Trophoblast cell (in vitro differentiated cells and primary cell): ENCODE measurements at regions not wholly inside any gene's neighbourhood (a gene's known extent, or its start where the extent isn't known, plus 50 kb on each side); places are given as distances from the start of the nearest gene placed in this dataset.

Experiments
- DNase-seq, 2 donors: peaks; one replicate each; pipeline ENCODE4 v3.0.0-alpha.2; 2016
- H2AFZ ChIP-seq: 2 replicates; pipeline ENCODE4 v1.6.1; 2013; ENCODE audit warnings: low read length, moderate library complexity, mild to moderate bottlenecking; ENCODE audit not compliant: insufficient read depth, poor library complexity
- H2AK5ac ChIP-seq: 2 replicates; pipeline ENCODE4 v1.6.1; 2013; ENCODE audit warnings: mild to moderate bottlenecking, low read length
- H2BK120ac ChIP-seq: 2 replicates; pipeline ENCODE4 v1.6.1; 2013; ENCODE audit warnings: low read length, mild to moderate bottlenecking, moderate library complexity; ENCODE audit not compliant: insufficient read depth, poor library complexity
- H2BK12ac ChIP-seq: 2 replicates; pipeline ENCODE4 v1.6.1; 2013; ENCODE audit warnings: mild to moderate bottlenecking, low read length, moderate library complexity
- H2BK5ac ChIP-seq: 2 replicates; pipeline ENCODE4 v1.6.1; 2013; ENCODE audit warnings: low read length, low read depth, moderate library complexity, mild to moderate bottlenecking; ENCODE audit not compliant: poor library complexity
- H3K14ac ChIP-seq: 2 replicates; pipeline ENCODE4 v1.6.1; 2013; ENCODE audit warnings: mild to moderate bottlenecking, low read length
- H3K18ac ChIP-seq: 2 replicates; pipeline ENCODE4 v1.6.1; 2013; ENCODE audit warnings: mild to moderate bottlenecking, low read length
- H3K23ac ChIP-seq: 2 replicates; pipeline ENCODE4 v1.6.1; 2013; ENCODE audit warnings: low read length
- H3K27ac ChIP-seq: 2 replicates; pipeline ENCODE4 v1.5.1; 2013; ENCODE audit warnings: low read depth, mild to moderate bottlenecking, inconsistent platforms, low read length, moderate library complexity
- H3K27me3 ChIP-seq: 2 replicates; pipeline ENCODE4 v1.6.1; 2013; ENCODE audit warnings: inconsistent platforms, mild to moderate bottlenecking, low read length, moderate library complexity; ENCODE audit not compliant: insufficient read depth
- H3K36me3 ChIP-seq, 2 experiments: 1 replicate in 1 of 2; 2 replicates in 1 of 2; pipeline ENCODE4 v1.6.1; 2013; ENCODE audit warnings: low read length in 2 of 2, mild to moderate bottlenecking in 2 of 2, moderate library complexity in 1 of 2; ENCODE audit not compliant: insufficient read depth in 2 of 2, control insufficient read depth in 1 of 2
- H3K4ac ChIP-seq: 2 replicates; pipeline ENCODE4 v1.6.1; 2013; ENCODE audit warnings: low read depth, mild to moderate bottlenecking, low read length, moderate library complexity
- H3K4me1 ChIP-seq, 2 experiments: 1 replicate in 1 of 2; 2 replicates in 1 of 2; pipeline ENCODE4 v1.6.1; 2013; ENCODE audit warnings: low read length in 2 of 2, mild to moderate bottlenecking in 2 of 2, moderate library complexity in 1 of 2; ENCODE audit not compliant: insufficient read depth in 2 of 2, control insufficient read depth in 1 of 2
- H3K4me2 ChIP-seq: 2 replicates; pipeline ENCODE4 v1.6.1; 2013; ENCODE audit warnings: inconsistent platforms, mild to moderate bottlenecking, low read length, moderate library complexity
- H3K4me3 ChIP-seq: 2 replicates; pipeline ENCODE4 v1.5.1; 2013; ENCODE audit warnings: mild to moderate bottlenecking, low read depth, low read length, inconsistent platforms
- H3K79me1 ChIP-seq: one replicate; pipeline ENCODE4 v1.6.1; 2013; ENCODE audit warnings: low read length
- H3K79me2 ChIP-seq: 2 replicates; pipeline ENCODE4 v1.6.1; 2013; ENCODE audit warnings: low read length, mild to moderate bottlenecking; ENCODE audit not compliant: control insufficient read depth, insufficient read depth, poor library complexity
- H3K9ac ChIP-seq: 2 replicates; pipeline ENCODE4 v1.6.1; 2013; ENCODE audit warnings: mild to moderate bottlenecking, low read length
- H3K9me3 ChIP-seq: 2 replicates; pipeline ENCODE4 v1.6.1; 2013; ENCODE audit warnings: low read depth, mild to moderate bottlenecking, control low read depth, inconsistent platforms, low read length; ENCODE audit not compliant: insufficient read depth
- H4K12ac ChIP-seq: 2 replicates; pipeline ENCODE4 v1.6.1; 2013; ENCODE audit warnings: low read depth, mild to moderate bottlenecking, low read length, moderate library complexity
- H4K8ac ChIP-seq: 2 replicates; pipeline ENCODE4 v1.6.1; 2013; ENCODE audit warnings: low read depth, mild to moderate bottlenecking, low read length, moderate library complexity
- H4K91ac ChIP-seq: one replicate; pipeline ENCODE4 v1.6.1; 2013; ENCODE audit warnings: low read depth, mild to moderate bottlenecking, low read length, moderate library complexity
- WGBS: extraction: QIAGEN DNeasy Blood & Tissue Kit; methylation state at CpG from one replicate; pipeline ENCODE4 v1.1.7; 2013; ENCODE audit warnings: missing lambda C conversion rate; ENCODE audit not compliant: insufficient read length, insufficient coverage; ENCODE audit errors: extremely low coverage; 5-methylcytosine and 5-hydroxymethylcytosine counted together

DNA sequence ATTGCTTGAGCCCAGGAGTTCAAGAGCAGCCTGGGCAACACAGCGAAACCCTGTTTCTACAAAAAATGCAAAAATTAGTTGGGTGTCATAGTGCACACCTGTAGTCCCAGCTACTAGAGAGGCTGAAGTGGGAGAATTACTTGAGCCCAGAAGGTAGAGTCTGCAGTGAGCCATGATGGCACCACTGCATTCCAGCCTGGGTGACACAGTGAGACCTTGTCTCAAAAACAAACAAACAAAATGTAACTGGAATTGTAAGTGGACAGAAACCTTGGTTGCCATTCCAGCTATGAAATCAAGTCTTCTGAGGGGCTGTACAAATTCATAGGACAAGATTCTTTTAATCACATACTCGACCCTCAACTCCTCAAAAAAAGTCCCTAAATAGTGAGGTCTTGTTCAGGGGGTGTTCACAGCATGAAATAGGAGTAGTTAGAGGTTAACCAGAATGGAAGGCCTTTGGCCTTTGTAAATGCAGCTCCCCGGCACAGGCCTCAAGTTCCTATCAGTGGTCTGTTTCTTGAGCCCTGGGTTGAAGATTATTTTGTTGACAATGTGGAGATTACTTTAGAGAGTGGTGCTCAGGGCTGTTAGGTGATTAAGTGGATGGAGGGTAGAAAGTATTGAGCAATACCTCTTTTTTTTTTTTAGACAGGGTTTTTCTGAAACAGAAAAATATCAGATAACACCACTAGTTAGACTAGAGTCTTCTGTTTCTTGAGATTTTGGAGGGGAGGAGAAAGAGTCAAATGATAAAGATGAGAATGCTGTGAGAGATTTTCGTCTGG is 138.7 kb upstream of the ZNF648 start:
- Histone ChIP-seq H3K36me3 (no peaks in the 10 kb centered on the region), H2AFZ (no peak overlapping the region), H2AK5ac (no peak overlapping the region), H4K8ac (no peak overlapping the region), H3K9me3 (no peaks in the 10 kb centered on the region), H3K4me3 (no peak overlapping the region), H3K27ac (no peak overlapping the region), H3K27me3 (no peaks in the 10 kb centered on the region), H4K91ac (no peak overlapping the region), H2BK12ac (no peak overlapping the region), H3K4ac (no peak overlapping the region), H4K12ac (no peak overlapping the region), H2BK120ac (no peak overlapping the region), H2BK5ac (no peak overlapping the region), H3K18ac (no peak overlapping the region), H3K79me2 (no peaks in the 10 kb centered on the region), H3K79me1 (no peaks in the 10 kb centered on the region), H3K14ac (no peak overlapping the region), H3K23ac (no peak overlapping the region), H3K9ac (no peak overlapping the region), H3K4me1 (no peaks in the 10 kb centered on the region), H3K4me2 (no peak overlapping the region)
- DNase-seq: peak in 1 of 2 donors; percentile 35
- WGBS: no CpG with 5 or more reads among the region's 4 CpGs

- Histone ChIP-seq H4K12ac (no peak overlapping the region), H3K9ac (no peak overlapping the region), H3K79me2 (no peaks in the 10 kb centered on the region), H3K4me1 (no peaks in the 10 kb centered on the region), H3K9me3 (no peaks in the 10 kb centered on the region), H2BK5ac (no peak overlapping the region), H3K18ac (no peak overlapping the region), H2BK12ac (no peak overlapping the region), H3K14ac (no peak overlapping the region), H3K36me3 (no peaks in the 10 kb centered on the region), H3K4ac (no peak overlapping the region), H3K27me3 (no peaks in the 10 kb centered on the region), H2BK120ac (no peak overlapping the region), H4K8ac (no peak overlapping the region), H3K27ac (no peak overlapping the region), H2AFZ (no peak overlapping the region), H3K79me1 (no peaks in the 10 kb centered on the region), H4K91ac (no peak overlapping the region), H3K4me2 (no peak overlapping the region), H2AK5ac (no peak overlapping the region), H3K4me3 (no peak overlapping the region), H3K23ac (no peak overlapping the region)
- DNase-seq: peak; percentile 32 to 66
- no CpG with 5 or more reads among the region's 4 CpGs for WGBS
These were observed 136.6 kb upstream of the ZNF648 start for GRCh38 chr1:182198006-182198605.

GRCh38 chr1:182196897-182197870 is 135.7 kb upstream of the ZNF648 start:
- Histone ChIP-seq H2AK5ac (no peak overlapping the region), H2BK5ac (no peak overlapping the region), H3K9me3 (no peaks in the 10 kb centered on the region), H2BK12ac (no peak overlapping the region), H3K79me2 (no peaks in the 10 kb centered on the region), H3K14ac (no peak overlapping the region), H3K36me3 (no peaks in the 10 kb centered on the region), H2BK120ac (no peak overlapping the region), H3K27me3 (no peaks in the 10 kb centered on the region), H4K8ac (no peak overlapping the region), H4K91ac (no peak overlapping the region), H2AFZ (no peak overlapping the region), H3K4me2 (no peak overlapping the region), H3K4me1 (peaks cover 0 to 2% of the 10 kb centered on the region in 2 experiments), H3K23ac (no peak overlapping the region), H3K27ac (no peak overlapping the region), H3K4ac (no peak overlapping the region), H3K9ac (no peak overlapping the region), H3K79me1 (no peaks in the 10 kb centered on the region), H3K4me3 (no peak overlapping the region), H4K12ac (no peak overlapping the region), H3K18ac (no peak overlapping the region)
- peak in 1 of 2 donors; percentile 17 for DNase-seq
- WGBS: no CpG with 5 or more reads among the region's 7 CpGs

- no peak overlapping the region for H3K4ac ChIP-seq
- no peak overlapping the region for H3K14ac ChIP-seq
- H2BK12ac ChIP-seq: no peak overlapping the region
- no peak overlapping the region for H2AFZ ChIP-seq
- H3K27me3 ChIP-seq: no peaks in the 10 kb centered on the region
- peaks cover 0 to 2% of the 10 kb centered on the region in 2 experiments for H3K4me1 ChIP-seq
- H3K4me3 ChIP-seq: no peak overlapping the region
- H2AK5ac ChIP-seq: no peak overlapping the region
- H3K18ac ChIP-seq: no peak overlapping the region
- H3K36me3 ChIP-seq: no peaks in the 10 kb centered on the region
- DNase-seq: no peak
- no peak overlapping the region for H4K91ac ChIP-seq
- no peak overlapping the region for H4K12ac ChIP-seq
- no CpG with 5 or more reads among the region's 1 CpG for WGBS
- H3K79me2 ChIP-seq: no peaks in the 10 kb centered on the region
- H3K23ac ChIP-seq: no peak overlapping the region
- no peaks in the 10 kb centered on the region for H3K9me3 ChIP-seq
- no peak overlapping the region for H4K8ac ChIP-seq
- no peak overlapping the region for H2BK5ac ChIP-seq
- H3K4me2 ChIP-seq: no peak overlapping the region
- H3K27ac ChIP-seq: no peak overlapping the region
- H3K79me1 ChIP-seq: no peaks in the 10 kb centered on the region
- no peak overlapping the region for H2BK120ac ChIP-seq
- H3K9ac ChIP-seq: no peak overlapping the region
These were observed 134.2 kb upstream of the ZNF648 start for GRCh38 chr1:182195733-182196132.
